ENCODE measurements at regions not wholly inside any gene's neighbourhood (a gene's known extent, or its start where the extent isn't known, plus 50 kb on each side); places are given as distances from the start of the nearest gene placed in this dataset.

- Histone ChIP-seq H3K36me3 (ENCODE audit: control insufficient read depth in 2 of 3, insufficient read depth in 3 of 3, low read length in 3 of 3) (no peaks in the 10 kb centered on the region), H3K27me3 (ENCODE audit: control insufficient read depth in 2 of 2, insufficient read depth in 2 of 2, low read length in 2 of 2) (no peaks in the 10 kb centered on the region), H3K9me3 (ENCODE audit: control insufficient read depth in 2 of 3, low read length in 3 of 3) (no peaks in the 10 kb centered on the region), H3K4me1 (ENCODE audit: control insufficient read depth in 2 of 2, insufficient read depth in 2 of 2, low read length in 2 of 2) (peaks cover 6 to 20% of the 10 kb centered on the region in 2 donors), H3K27ac (ENCODE audit: low read depth, low read length) (no peak overlapping the region), H3K4me3 (ENCODE audit: low read length) (no peak overlapping the region)
- intact Hi-C loops (cut with micrococcal nuclease), result no loop called here
- ChIA-PET CTCF (no interaction called here), POLR2A (interaction anchor here (0.6 to 4.9 kb wide), 5 partner anchors 11 to 122 kb away, joined by 3 to 31 read pairs (median 3); no protein-coding TSS in a partner anchor)
- H3K36me3 Mint-ChIP-seq, result peaks cover 4 to 19% (median 7%) of the 10 kb centered on the region in 5 donors
- no peaks in the 10 kb centered on the region for H3K27me3 Mint-ChIP-seq
- peak overlapping the region in 1 of 10 donors; percentile 17 for H3K4me3 Mint-ChIP-seq
- ATAC-seq (no peak), DNase-seq (no peak)
- peaks cover 0 to 3% (median 0%) of the 10 kb centered on the region in 11 donors for H3K9me3 Mint-ChIP-seq
- H3K4me1 Mint-ChIP-seq, result peaks cover 24 to 72% (median 52%) of the 10 kb centered on the region in 7 donors
- H3K27ac Mint-ChIP-seq, result peak overlapping the region in 5 of 9 donors; percentile 2 to 72 (median 43)
Measured at GRCh38 chr14:49984424-49984823, 91.5 kb downstream of the ARF6 start.

GRCh38 chr14:49986343-49987014, 93.6 kb downstream of the ARF6 start:
- Histone ChIP-seq H3K27ac (ENCODE audit: low read depth, low read length) (no peak overlapping the region), H3K4me1 (ENCODE audit: control insufficient read depth in 2 of 2, insufficient read depth in 2 of 2, low read length in 2 of 2) (peaks cover 0 to under 1% of the 10 kb centered on the region in 2 donors), H3K9me3 (ENCODE audit: control insufficient read depth in 2 of 3, low read length in 3 of 3) (no peaks in the 10 kb centered on the region), H3K36me3 (ENCODE audit: control insufficient read depth in 2 of 3, insufficient read depth in 3 of 3, low read length in 3 of 3) (no peaks in the 10 kb centered on the region), H3K4me3 (ENCODE audit: low read length) (no peak overlapping the region), H3K27me3 (ENCODE audit: control insufficient read depth in 2 of 2, insufficient read depth in 2 of 2, low read length in 2 of 2) (no peaks in the 10 kb centered on the region)
- Mint-ChIP-seq H3K9me3 (peaks cover 0 to 3% (median 0%) of the 10 kb centered on the region in 11 donors), H3K27me3 (no peaks in the 10 kb centered on the region), H3K4me1 (peaks cover 14 to 57% (median 40%) of the 10 kb centered on the region in 7 donors), H3K27ac (peak overlapping the region in 4 of 9 donors; percentile 8 to 80 (median 58)), H3K4me3 (peak overlapping the region in 2 of 10 donors; percentile 31 to 61), H3K36me3 (peaks cover 4 to 18% (median 10%) of the 10 kb centered on the region in 5 donors)
- POLR2A ChIA-PET, result interaction anchor here (0.7 to 4.9 kb wide), 5 partner anchors 8 to 130 kb away, joined by 3 to 31 read pairs (median 6); partner anchors contain the start of gene VCPKMT
- CTCF ChIA-PET, result interaction anchor here (0.6 kb wide), 1 partner anchor 13 kb away, joined by 3 read pairs; no protein-coding TSS in a partner anchor
- intact Hi-C loops (cut with micrococcal nuclease), result loop anchor here in 1 of 2 donors (1.0 to 2.0 kb wide), 2 partner anchors 9 to 14 kb away; no protein-coding TSS in a partner anchor
- DNase-seq, result no peak
- ATAC-seq, result no peak

DNA sequence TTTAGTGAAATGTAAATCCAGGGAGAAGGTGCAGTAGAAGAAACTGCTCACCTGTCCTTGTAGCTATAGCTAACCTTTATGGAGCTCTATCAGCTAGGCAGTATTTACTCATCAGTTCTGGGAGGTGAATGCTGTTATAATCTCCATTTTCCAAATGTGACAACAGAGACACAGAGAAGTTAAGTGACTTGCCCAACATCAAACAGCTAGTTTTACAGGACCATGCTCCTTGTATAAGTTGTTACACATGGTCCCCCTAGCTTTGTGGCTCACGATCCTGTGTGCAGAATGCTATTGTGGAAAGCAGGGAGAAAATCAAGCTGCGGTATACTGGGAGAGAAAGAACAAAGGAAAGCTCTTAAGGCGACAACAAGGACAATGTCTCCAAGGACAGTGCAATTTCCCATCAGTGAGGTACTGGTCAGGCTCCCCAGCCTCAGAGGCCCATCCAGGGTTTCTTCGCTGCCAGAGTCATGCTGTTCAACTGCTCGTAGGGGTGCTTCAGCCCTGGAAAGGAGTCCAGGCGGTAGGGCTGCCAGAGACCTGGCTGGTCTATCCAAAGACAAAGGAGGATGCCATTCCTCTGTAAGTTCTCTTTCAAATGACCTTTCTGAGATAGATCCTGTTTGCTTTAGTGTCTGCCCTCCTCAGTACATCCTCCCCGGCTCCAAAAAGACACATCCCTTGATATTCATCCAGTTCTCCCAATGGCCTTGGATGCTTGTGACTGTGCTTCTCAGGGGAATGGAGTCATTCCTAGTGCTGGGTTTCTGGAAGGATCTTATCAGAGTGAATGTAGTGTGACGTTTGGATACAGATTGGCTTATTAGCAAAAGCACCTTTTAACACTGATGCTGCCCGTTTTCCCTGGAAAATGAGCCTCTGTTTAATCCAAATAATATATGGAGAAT, 95.5 kb downstream of the ARF6 start:
- Mint-ChIP-seq H3K27me3 (no peaks in the 10 kb centered on the region), H3K36me3 (peaks cover 0 to 17% (median 5%) of the 10 kb centered on the region in 5 donors), H3K4me3 (no peak overlapping the region), H3K4me1 (peaks cover 9 to 52% (median 33%) of the 10 kb centered on the region in 7 donors), H3K9me3 (peaks cover 0 to 3% (median 0%) of the 10 kb centered on the region in 11 donors), H3K27ac (peak overlapping the region in 3 of 9 donors; percentile 28 to 51 (median 45))
- DNase-seq (no peak), ATAC-seq (no peak)
- no peak overlapping the region for H3K4me3 ChIP-seq (ENCODE audit: low read length)
- ChIA-PET POLR2A (interaction anchor here (0.7 to 1.9 kb wide), 3 partner anchors 10 to 47 kb away, joined by 3 to 6 read pairs (median 3); no protein-coding TSS in a partner anchor), CTCF (interaction anchor here (1.1 kb wide), 1 partner anchor 12 kb away, joined by 3 read pairs; no protein-coding TSS in a partner anchor)
- no peaks in the 10 kb centered on the region for H3K27me3 ChIP-seq (ENCODE audit: control insufficient read depth in 2 of 2, insufficient read depth in 2 of 2, low read length in 2 of 2)
- intact Hi-C loops (cut with micrococcal nuclease), result no loop called here
- H3K36me3 ChIP-seq (ENCODE audit: control insufficient read depth in 2 of 3, insufficient read depth in 3 of 3, low read length in 3 of 3), result no peaks in the 10 kb centered on the region
- H3K4me1 ChIP-seq (ENCODE audit: control insufficient read depth in 2 of 2, insufficient read depth in 2 of 2, low read length in 2 of 2), result no peaks in the 10 kb centered on the region
- no peak overlapping the region for H3K27ac ChIP-seq (ENCODE audit: low read depth, low read length)
- H3K9me3 ChIP-seq (ENCODE audit: control insufficient read depth in 2 of 3, low read length in 3 of 3), result no peaks in the 10 kb centered on the region

DNA sequence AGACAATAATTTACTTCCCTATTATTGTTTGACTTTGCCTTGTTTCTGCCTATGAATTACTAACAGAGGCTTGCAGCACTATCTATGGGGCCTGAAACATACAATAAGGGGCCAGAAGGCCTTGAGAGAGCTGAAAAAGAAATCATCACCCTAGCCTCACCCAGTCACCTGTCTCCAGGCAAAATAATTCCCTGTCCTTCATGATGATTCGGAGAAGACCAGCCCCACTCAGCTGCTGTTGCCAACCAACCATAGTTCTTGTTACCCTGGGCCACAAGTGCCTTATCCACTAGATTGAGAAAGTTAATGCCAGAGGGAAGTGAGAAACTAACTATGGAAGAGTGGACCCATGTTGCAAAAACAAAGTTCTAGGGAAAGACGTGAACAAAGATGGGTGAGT, 97.1 kb downstream of the ARF6 start:
- no peaks in the 10 kb centered on the region for H3K9me3 ChIP-seq (ENCODE audit: control insufficient read depth in 2 of 3, low read length in 3 of 3)
- H3K4me1 ChIP-seq (ENCODE audit: control insufficient read depth in 2 of 2, insufficient read depth in 2 of 2, low read length in 2 of 2), result no peaks in the 10 kb centered on the region
- H3K36me3 ChIP-seq (ENCODE audit: control insufficient read depth in 2 of 3, insufficient read depth in 3 of 3, low read length in 3 of 3), result no peaks in the 10 kb centered on the region
- no peak for DNase-seq
- Mint-ChIP-seq H3K27ac (peak overlapping the region in 4 of 9 donors; percentile 4 to 74 (median 38)), H3K4me3 (no peak overlapping the region), H3K4me1 (peaks cover 5 to 54% (median 28%) of the 10 kb centered on the region in 7 donors), H3K36me3 (peaks cover 0 to 11% (median 5%) of the 10 kb centered on the region in 5 donors), H3K27me3 (no peaks in the 10 kb centered on the region), H3K9me3 (peaks cover 0 to 3% (median 0%) of the 10 kb centered on the region in 11 donors)
- CTCF ChIA-PET, result interaction anchor here (1.0 kb wide), 1 partner anchor 13 kb away, joined by 3 read pairs; no protein-coding TSS in a partner anchor
- H3K27ac ChIP-seq (ENCODE audit: low read depth, low read length), result no peak overlapping the region
- no peak for ATAC-seq
- H3K4me3 ChIP-seq (ENCODE audit: low read length), result no peak overlapping the region
- POLR2A ChIA-PET, result interaction anchor here (0.7 to 4.4 kb wide), 4 partner anchors 11 to 98 kb away, joined by 3 to 36 read pairs (median 11); partner anchors contain the start of gene ARF6
- intact Hi-C loops (cut with micrococcal nuclease), result no loop called here
- no peaks in the 10 kb centered on the region for H3K27me3 ChIP-seq (ENCODE audit: control insufficient read depth in 2 of 2, insufficient read depth in 2 of 2, low read length in 2 of 2)

- no peak overlapping the region for H3K27ac ChIP-seq (ENCODE audit: low read depth, low read length)
- H3K27me3 Mint-ChIP-seq, result no peaks in the 10 kb centered on the region
- no peaks in the 10 kb centered on the region for H3K4me1 ChIP-seq (ENCODE audit: control insufficient read depth in 2 of 2, insufficient read depth in 2 of 2, low read length in 2 of 2)
- H3K4me1 Mint-ChIP-seq, result peaks cover 6 to 54% (median 23%) of the 10 kb centered on the region in 7 donors
- CTCF ChIA-PET, result interaction anchor here (0.7 kb wide), 1 partner anchor 112 kb away, joined by 4 read pairs; no protein-coding TSS in a partner anchor
- ATAC-seq (no peak), DNase-seq (no peak)
- intact Hi-C loops (cut with micrococcal nuclease), result no loop called here
- no peak overlapping the region for H3K4me3 Mint-ChIP-seq
- peaks cover 0 to 3% (median 0%) of the 10 kb centered on the region in 11 donors for H3K9me3 Mint-ChIP-seq
- H3K27me3 ChIP-seq (ENCODE audit: control insufficient read depth in 2 of 2, insufficient read depth in 2 of 2, low read length in 2 of 2), result no peaks in the 10 kb centered on the region
- H3K36me3 Mint-ChIP-seq, result peaks cover 0 to 11% (median 5%) of the 10 kb centered on the region in 5 donors
- POLR2A ChIA-PET, result interaction anchor here (1.3 to 4.4 kb wide), 5 partner anchors 10 to 130 kb away, joined by 3 to 36 read pairs (median 6); partner anchors contain the start of gene ARF6
- no peak overlapping the region for H3K4me3 ChIP-seq (ENCODE audit: low read length)
- no peaks in the 10 kb centered on the region for H3K36me3 ChIP-seq (ENCODE audit: control insufficient read depth in 2 of 3, insufficient read depth in 3 of 3, low read length in 3 of 3)
- H3K9me3 ChIP-seq (ENCODE audit: control insufficient read depth in 2 of 3, low read length in 3 of 3), result no peaks in the 10 kb centered on the region
- no peak overlapping the region for H3K27ac Mint-ChIP-seq
Measured at GRCh38 chr14:49991491-49991890, 98.6 kb downstream of the ARF6 start.

GRCh38 chr14:49992036-49992435, 99.2 kb downstream of the ARF6 start:
- Histone ChIP-seq H3K27ac (ENCODE audit: low read depth, low read length) (no peak overlapping the region), H3K4me1 (ENCODE audit: control insufficient read depth in 2 of 2, insufficient read depth in 2 of 2, low read length in 2 of 2) (no peaks in the 10 kb centered on the region), H3K4me3 (ENCODE audit: low read length) (no peak overlapping the region), H3K36me3 (ENCODE audit: control insufficient read depth in 2 of 3, insufficient read depth in 3 of 3, low read length in 3 of 3) (no peaks in the 10 kb centered on the region), H3K27me3 (ENCODE audit: control insufficient read depth in 2 of 2, insufficient read depth in 2 of 2, low read length in 2 of 2) (no peaks in the 10 kb centered on the region), H3K9me3 (ENCODE audit: control insufficient read depth in 2 of 3, low read length in 3 of 3) (no peaks in the 10 kb centered on the region)
- peaks cover 0 to 11% (median 5%) of the 10 kb centered on the region in 5 donors for H3K36me3 Mint-ChIP-seq
- peaks cover 6 to 52% (median 21%) of the 10 kb centered on the region in 7 donors for H3K4me1 Mint-ChIP-seq
- ATAC-seq (no peak), DNase-seq (no peak)
- intact Hi-C loops (cut with micrococcal nuclease), result no loop called here
- H3K9me3 Mint-ChIP-seq, result peaks cover 0 to 3% (median 0%) of the 10 kb centered on the region in 11 donors
- POLR2A ChIA-PET, result interaction anchor here (1.3 to 4.4 kb wide), 4 partner anchors 9 to 130 kb away, joined by 4 to 36 read pairs (median 16); no protein-coding TSS in a partner anchor
- H3K4me3 Mint-ChIP-seq, result peak overlapping the region in 1 of 10 donors; percentile 15
- peak overlapping the region in 3 of 9 donors; percentile 21 to 78 (median 36) for H3K27ac Mint-ChIP-seq
- CTCF ChIA-PET, result no interaction called here
- H3K27me3 Mint-ChIP-seq, result no peaks in the 10 kb centered on the region

Measured in naive thymus-derived CD4-positive, alpha-beta T cell (primary cell).